ENCODE measurements at regions not wholly inside any gene's neighbourhood (a gene's known extent, or its start where the extent isn't known, plus 50 kb on each side); places are given as distances from the start of the nearest gene placed in this dataset.

- 73 to 97% (median 84%) methylated on average over 4 of the region's 4 CpGs for WGBS, 5 donors
- intact Hi-C loops (cut with DNase I; ENCODE audit: low total_unique reads): no loop called here
- H3K4me3 ChIP-seq: no peak overlapping the region
- H3K27ac ChIP-seq: no peak overlapping the region
- TF ChIP-seq POLR2AphosphoS5 (IDR thresholded peaks at IDR 0.05): no peak
- TF ChIP-seq POLR2A (IDR thresholded peaks at IDR 0.05): no peak
- TF ChIP-seq CTCF (IDR thresholded peaks at IDR 0.05): no peak
- TF ChIP-seq EP300 (IDR thresholded peaks at IDR 0.05): no peak
- DNase-seq: no peak
- no peaks in the 10 kb centered on the region for H3K36me3 ChIP-seq
- no peaks in the 10 kb centered on the region for H3K9me3 ChIP-seq
- H3K4me1 ChIP-seq: peaks cover 0 to 16% (median 8%) of the 10 kb centered on the region in 4 donors
- no peaks in the 10 kb centered on the region for H3K27me3 ChIP-seq
Observed at GRCh38 chr15:70147778-70148177, 50.1 kb upstream of the TLE3 start.

Small RNA genes in the stretch of these regions (small RNA-seq; reads per million reads assigned to genes)
- 0 reads per million in 4 donors for gene RNU6-745P

All from stomach (tissue), 8 donors.